ENCODE measurements at regions not wholly inside any gene's neighbourhood (a gene's known extent, or its start where the extent isn't known, plus 50 kb on each side); places are given as distances from the start of the nearest gene placed in this dataset.
A peak's percentile ranks its signal among the peaks of the same experiment; 100 is the strongest.
"Not testable (repeated sequence)": the region's sequence is repeated elsewhere in the genome, so short reads cannot be mapped to it uniquely, and the experiment has no call there.

DNA sequence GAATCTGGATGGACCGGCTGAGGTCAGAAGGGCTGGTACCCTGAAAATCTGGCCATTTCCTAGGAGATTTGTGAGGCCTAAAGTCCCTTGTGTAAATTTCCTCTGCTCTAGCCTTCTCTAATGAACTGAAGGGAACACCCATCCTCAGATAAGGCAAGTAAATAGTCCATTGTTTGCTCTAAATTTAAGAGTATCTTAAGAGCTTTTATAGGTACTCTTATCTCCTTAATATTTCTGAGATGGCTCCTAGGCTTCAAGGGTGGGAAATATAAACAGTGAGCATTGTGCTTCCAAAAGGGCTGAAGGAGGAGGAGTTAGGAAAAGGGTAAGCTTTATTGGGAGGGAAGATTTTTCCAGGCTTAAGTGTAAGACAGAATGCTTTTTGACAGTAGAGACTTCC, 148.7 kb upstream of the EDNRB start:
- no peak overlapping the region for H3K4me3 ChIP-seq (ENCODE audit: low read depth, low read length)
- DNase-seq (ENCODE audit: low read depth), result no peak
- TF ChIP-seq, protein P1, sequence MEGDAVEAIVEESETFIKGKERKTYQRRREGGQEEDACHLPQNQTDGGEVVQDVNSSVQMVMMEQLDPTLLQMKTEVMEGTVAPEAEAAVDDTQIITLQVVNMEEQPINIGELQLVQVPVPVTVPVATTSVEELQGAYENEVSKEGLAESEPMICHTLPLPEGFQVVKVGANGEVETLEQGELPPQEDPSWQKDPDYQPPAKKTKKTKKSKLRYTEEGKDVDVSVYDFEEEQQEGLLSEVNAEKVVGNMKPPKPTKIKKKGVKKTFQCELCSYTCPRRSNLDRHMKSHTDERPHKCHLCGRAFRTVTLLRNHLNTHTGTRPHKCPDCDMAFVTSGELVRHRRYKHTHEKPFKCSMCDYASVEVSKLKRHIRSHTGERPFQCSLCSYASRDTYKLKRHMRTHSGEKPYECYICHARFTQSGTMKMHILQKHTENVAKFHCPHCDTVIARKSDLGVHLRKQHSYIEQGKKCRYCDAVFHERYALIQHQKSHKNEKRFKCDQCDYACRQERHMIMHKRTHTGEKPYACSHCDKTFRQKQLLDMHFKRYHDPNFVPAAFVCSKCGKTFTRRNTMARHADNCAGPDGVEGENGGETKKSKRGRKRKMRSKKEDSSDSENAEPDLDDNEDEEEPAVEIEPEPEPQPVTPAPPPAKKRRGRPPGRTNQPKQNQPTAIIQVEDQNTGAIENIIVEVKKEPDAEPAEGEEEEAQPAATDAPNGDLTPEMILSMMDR (IDR thresholded peaks at IDR 0.05; ENCODE audit: insufficient read depth, low read length), result no peak

DNA sequence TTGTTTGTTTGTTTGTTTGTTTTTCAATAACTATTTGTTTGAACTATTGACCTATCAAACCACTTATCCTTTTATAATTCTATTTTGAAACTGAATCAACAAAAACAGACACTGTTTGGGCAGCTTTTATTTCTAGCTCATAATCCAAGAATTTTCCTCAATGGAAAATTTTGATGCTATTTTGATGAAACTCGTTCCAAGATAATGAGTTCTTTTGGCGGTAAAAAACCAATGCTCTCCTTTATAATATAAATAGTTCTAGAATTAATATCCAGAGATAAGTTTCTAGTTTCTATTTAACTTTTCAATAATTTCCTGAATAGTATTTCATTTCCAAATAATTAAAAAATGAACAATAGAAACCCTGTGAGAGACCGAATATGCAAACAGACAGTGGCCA, 146.5 kb upstream of the EDNRB start:
- DNase-seq (ENCODE audit: low read depth), result no peak
- TF ChIP-seq, protein P1 (IDR thresholded peaks at IDR 0.05; ENCODE audit: insufficient read depth, low read length), result no peak
- no peak overlapping the region for H3K4me3 ChIP-seq (ENCODE audit: low read depth, low read length)

DNA sequence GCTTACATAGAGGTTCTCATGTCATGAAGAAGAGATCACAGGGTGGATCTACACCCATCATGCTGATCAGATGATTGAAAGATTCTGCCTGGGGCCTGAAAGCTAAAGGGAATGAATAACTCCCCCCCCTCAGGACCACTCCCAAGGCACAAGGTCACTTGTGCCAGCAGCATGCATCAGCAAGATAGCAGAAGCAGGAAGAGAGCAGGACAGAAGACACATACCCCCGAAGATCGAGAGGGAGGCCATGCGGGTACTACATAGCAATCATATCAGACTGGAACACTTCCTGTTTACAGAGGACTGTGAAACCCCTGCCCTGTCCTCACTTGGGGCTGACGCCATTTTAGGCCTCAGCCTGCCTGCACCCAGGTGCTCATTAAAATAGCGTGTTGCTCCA, 143.2 kb upstream of the EDNRB start:
- TF ChIP-seq, protein P1 (IDR thresholded peaks at IDR 0.05; ENCODE audit: insufficient read depth, low read length), result no peak
- H3K4me3 ChIP-seq (ENCODE audit: low read depth, low read length), result no peak overlapping the region
- DNase-seq (ENCODE audit: low read depth), result no peak

DNA sequence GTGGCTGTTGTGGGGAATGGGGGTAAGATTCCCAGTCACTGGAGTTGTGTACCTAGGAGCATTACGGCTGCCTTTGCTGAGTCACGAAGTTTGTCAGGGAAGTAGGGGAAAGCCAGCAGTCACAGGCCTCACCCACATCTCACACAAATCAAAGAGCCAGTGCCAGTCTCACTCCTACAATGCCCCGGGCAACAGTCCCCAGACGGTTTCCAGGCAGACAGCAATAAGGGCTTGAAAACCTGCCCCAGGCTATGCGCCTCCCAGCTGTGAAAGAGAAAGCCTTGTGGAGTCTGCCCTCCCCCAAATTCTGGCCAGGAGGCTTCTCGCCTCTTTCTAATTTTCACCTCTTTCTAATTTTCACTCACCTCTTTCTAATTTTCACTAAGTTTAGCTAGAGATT, 142.3 kb upstream of the EDNRB start:
- DNase-seq (ENCODE audit: low read depth), result no peak
- H3K4me3 ChIP-seq (ENCODE audit: low read depth, low read length), result no peak overlapping the region
- TF ChIP-seq, protein P1 (IDR thresholded peaks at IDR 0.05; ENCODE audit: insufficient read depth, low read length), result no peak

DNA sequence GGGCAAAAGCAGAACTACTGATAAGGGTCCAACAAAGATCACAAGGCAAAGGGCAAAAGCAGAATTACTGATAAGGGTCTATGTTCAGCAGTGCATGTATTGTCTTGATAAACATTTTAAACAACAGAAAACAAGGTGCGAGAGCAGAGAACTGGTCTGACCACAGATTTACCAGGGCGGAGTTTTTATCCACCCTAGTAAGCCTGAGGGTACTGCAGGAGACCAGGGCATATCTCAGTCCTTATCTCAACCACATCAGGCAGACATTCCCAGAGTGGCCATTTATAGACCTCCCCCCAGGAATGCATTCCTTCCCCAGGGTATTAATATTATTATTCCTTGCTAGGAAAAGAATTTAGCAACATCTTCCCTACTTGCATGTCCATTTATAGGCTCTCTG, 138.2 kb upstream of the EDNRB start:
- H3K4me3 ChIP-seq (ENCODE audit: low read depth, low read length); DNase-seq (ENCODE audit: low read depth): not testable (repeated sequence)

DNA sequence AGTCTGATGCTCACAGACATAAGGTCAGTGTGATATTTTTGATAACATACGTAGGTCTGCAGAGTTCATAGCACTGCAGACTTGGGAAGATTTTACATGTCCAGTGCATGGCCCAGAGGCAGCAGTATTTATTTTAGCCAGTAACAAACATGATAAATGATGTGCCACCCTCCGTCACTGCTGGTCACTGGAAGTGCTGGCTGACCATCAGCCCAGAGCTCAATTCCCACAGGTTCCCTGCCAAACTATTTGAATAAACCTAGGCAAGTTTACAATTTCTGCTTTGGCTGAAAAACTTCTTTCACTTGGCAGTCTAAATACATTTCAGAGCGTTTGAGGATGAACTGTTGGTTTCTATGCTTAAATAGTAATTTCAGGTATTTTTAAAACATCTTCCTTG, 135.5 kb upstream of the EDNRB start:
- TF ChIP-seq, protein P1 (IDR thresholded peaks at IDR 0.05; ENCODE audit: insufficient read depth, low read length), result no peak
- no peak overlapping the region for H3K4me3 ChIP-seq (ENCODE audit: low read depth, low read length)
- DNase-seq (ENCODE audit: low read depth), result peak; percentile 29

DNA sequence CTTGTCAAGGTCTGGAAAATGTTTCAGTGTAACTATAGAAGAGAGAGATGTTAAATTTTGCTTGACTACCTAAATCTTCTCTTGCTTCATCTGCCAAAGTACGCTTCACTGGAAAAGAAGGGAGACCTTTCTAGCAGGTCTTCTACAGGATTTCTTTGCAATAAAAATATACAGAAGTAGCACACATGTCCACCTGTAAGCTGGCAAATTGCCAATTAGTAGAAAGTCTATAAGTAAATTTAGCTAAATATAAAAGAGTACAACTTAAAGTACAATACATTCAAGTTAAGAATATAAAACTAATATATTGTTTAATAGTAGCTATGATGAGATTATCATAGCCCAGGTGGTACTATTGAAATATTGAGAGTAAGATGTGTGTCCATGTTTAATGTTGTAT, 128.5 kb upstream of the EDNRB start:
- no peak overlapping the region for H3K4me3 ChIP-seq (ENCODE audit: low read depth, low read length)
- TF ChIP-seq, protein P1 (IDR thresholded peaks at IDR 0.05; ENCODE audit: insufficient read depth, low read length), result no peak
- DNase-seq (ENCODE audit: low read depth), result no peak
